ENCODE measurements at regions not wholly inside any gene's neighbourhood (a gene's known extent, or its start where the extent isn't known, plus 50 kb on each side); places are given as distances from the start of the nearest gene placed in this dataset.

GRCh38 chr12:33670284-33670683, 230.7 kb upstream of the SYT10 start:
- no peak overlapping the region for H3K4me3 ChIP-seq
- ATAC-seq, result no peak
- TF ChIP-seq RCOR1 (IDR thresholded peaks at IDR 0.05; ENCODE audit: low read depth, low read length) (no peak), FOSB (CRISPR knock-in tag; IDR thresholded peaks at IDR 0.05) (no peak), ATOH8 (CRISPR knock-in tag; IDR thresholded peaks at IDR 0.05; ENCODE audit: low read depth) (no peak), HDAC2 (IDR thresholded peaks at IDR 0.05) (no peak)
- TF ChIP-seq, protein P1, sequence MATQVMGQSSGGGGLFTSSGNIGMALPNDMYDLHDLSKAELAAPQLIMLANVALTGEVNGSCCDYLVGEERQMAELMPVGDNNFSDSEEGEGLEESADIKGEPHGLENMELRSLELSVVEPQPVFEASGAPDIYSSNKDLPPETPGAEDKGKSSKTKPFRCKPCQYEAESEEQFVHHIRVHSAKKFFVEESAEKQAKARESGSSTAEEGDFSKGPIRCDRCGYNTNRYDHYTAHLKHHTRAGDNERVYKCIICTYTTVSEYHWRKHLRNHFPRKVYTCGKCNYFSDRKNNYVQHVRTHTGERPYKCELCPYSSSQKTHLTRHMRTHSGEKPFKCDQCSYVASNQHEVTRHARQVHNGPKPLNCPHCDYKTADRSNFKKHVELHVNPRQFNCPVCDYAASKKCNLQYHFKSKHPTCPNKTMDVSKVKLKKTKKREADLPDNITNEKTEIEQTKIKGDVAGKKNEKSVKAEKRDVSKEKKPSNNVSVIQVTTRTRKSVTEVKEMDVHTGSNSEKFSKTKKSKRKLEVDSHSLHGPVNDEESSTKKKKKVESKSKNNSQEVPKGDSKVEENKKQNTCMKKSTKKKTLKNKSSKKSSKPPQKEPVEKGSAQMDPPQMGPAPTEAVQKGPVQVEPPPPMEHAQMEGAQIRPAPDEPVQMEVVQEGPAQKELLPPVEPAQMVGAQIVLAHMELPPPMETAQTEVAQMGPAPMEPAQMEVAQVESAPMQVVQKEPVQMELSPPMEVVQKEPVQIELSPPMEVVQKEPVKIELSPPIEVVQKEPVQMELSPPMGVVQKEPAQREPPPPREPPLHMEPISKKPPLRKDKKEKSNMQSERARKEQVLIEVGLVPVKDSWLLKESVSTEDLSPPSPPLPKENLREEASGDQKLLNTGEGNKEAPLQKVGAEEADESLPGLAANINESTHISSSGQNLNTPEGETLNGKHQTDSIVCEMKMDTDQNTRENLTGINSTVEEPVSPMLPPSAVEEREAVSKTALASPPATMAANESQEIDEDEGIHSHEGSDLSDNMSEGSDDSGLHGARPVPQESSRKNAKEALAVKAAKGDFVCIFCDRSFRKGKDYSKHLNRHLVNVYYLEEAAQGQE (IDR thresholded peaks at IDR 0.05), result no peak
- H3K9me3 ChIP-seq, result no peaks in the 10 kb centered on the region
- no peak overlapping the region for H3K4me2 ChIP-seq
- no peak for FAIRE-seq
- no peak overlapping the region for H3K27ac ChIP-seq
- POLR2A ChIA-PET, result no interaction called here
- H3K4me1 ChIP-seq, result no peaks in the 10 kb centered on the region
- CTCF ChIA-PET, result no interaction called here
- no peak for DNase-seq (ENCODE audit: low read depth in 1 of 2, low spot score in 1 of 2)
- 7% methylated on average over 5 of the region's 5 CpGs for WGBS (ENCODE audit: missing lambda C conversion rate)

DNA sequence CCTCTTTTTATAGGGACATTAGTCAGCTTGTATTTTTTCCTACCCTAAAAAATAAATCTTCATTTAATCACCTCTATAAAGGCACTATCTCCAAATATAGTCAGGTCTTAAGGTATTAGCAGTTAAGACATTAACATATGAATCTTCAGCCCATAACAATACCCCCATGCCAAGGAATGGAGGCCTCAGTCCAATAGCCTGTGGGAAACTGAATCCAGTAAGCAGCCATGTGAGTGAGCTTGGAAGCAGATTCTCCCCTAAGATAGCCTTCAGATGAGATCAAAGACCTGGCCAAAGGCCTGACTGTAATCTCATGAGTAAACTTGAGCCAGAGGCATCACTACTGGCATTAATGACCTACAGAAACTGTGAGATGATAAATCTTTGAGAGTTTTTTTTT, 232.1 kb upstream of the SYT10 start:
- ChIA-PET CTCF (interaction anchor here (1.8 kb wide), 1 partner anchor 62 kb away, joined by 3 read pairs; no protein-coding TSS in a partner anchor), POLR2A (no interaction called here)
- Histone ChIP-seq H3K27ac (no peak overlapping the region), H3K9me3 (no peaks in the 10 kb centered on the region), H3K4me2 (no peak overlapping the region), H3K4me3 (no peak overlapping the region), H3K4me1 (no peaks in the 10 kb centered on the region)
- ATAC-seq (no peak), FAIRE-seq (no peak), DNase-seq (ENCODE audit: low read depth in 1 of 2, low spot score in 1 of 2) (no peak)
- TF ChIP-seq, protein P2, sequence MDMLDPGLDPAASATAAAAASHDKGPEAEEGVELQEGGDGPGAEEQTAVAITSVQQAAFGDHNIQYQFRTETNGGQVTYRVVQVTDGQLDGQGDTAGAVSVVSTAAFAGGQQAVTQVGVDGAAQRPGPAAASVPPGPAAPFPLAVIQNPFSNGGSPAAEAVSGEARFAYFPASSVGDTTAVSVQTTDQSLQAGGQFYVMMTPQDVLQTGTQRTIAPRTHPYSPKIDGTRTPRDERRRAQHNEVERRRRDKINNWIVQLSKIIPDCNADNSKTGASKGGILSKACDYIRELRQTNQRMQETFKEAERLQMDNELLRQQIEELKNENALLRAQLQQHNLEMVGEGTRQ (IDR thresholded peaks at IDR 0.05), result no peak
- TF ChIP-seq SMC3 (IDR thresholded peaks at IDR 0.05), result no peak

- Histone ChIP-seq H3K4me3 (no peak overlapping the region), H3K9me3 (no peaks in the 10 kb centered on the region), H3K4me2 (no peak overlapping the region), H3K27ac (no peak overlapping the region), H3K4me1 (no peaks in the 10 kb centered on the region)
- TF ChIP-seq FOSB (CRISPR knock-in tag; IDR thresholded peaks at IDR 0.05) (no peak), BHLHE40 (IDR thresholded peaks at IDR 0.05; ENCODE audit: low read depth, low read length) (no peak), POLR2A (IDR thresholded peaks at IDR 0.05; ENCODE audit: low read length) (no peak), E2F6 (IDR thresholded peaks at IDR 0.05; ENCODE audit: borderline replicate concordance, low read depth) (no peak), ELK1 (IDR thresholded peaks at IDR 0.05; ENCODE audit: low read depth, low read length) (no peak), KDM5A (IDR thresholded peaks at IDR 0.05) (no peak), ZFP36 (IDR thresholded peaks at IDR 0.05; ENCODE audit: borderline replicate concordance, partially characterized antibody) (no peak), RCOR1 (IDR thresholded peaks at IDR 0.05; ENCODE audit: low read depth, low read length) (no peak), HOXA7 (CRISPR knock-in tag; IDR thresholded peaks at IDR 0.05) (no peak), RFX5 (IDR thresholded peaks at IDR 0.05) (no peak)
- ATAC-seq (no peak), FAIRE-seq (no peak), DNase-seq (ENCODE audit: low read depth in 1 of 2, low spot score in 1 of 2) (no peak)
- ChIA-PET CTCF (interaction anchor here (1.8 kb wide), 1 partner anchor 61 kb away, joined by 3 read pairs; no protein-coding TSS in a partner anchor), POLR2A (no interaction called here)
- 9% methylated on average over 5 of the region's 5 CpGs for WGBS (ENCODE audit: missing lambda C conversion rate)
These were observed 233.4 kb upstream of the SYT10 start for GRCh38 chr12:33672836-33673577.
